H1 (cell line): ENCODE measurements at regions not wholly inside any gene's neighbourhood (a gene's known extent, or its start where the extent isn't known, plus 50 kb on each side); places are given as distances from the start of the nearest gene placed in this dataset.

Source experiments
- EP300 ChIP-seq, 2 experiments: IDR thresholded peaks; 1 replicate in 1 of 2; 2 replicates in 1 of 2; pipeline ENCODE4 v1.6.1; 2011 to 2012; ENCODE audit warnings: low read depth in 2 of 2, low read length in 2 of 2, mild to moderate bottlenecking in 2 of 2, borderline replicate concordance in 1 of 2, inconsistent platforms in 1 of 2, moderate library complexity in 1 of 2
- EZH2 ChIP-seq: fragments of 200-600 bp; sonication (generic); IDR thresholded peaks from 2 replicates; pipeline ENCODE4 v1.7.1; 2012; ENCODE audit warnings: low read depth, mild to moderate bottlenecking, moderate library complexity, low read length, inconsistent platforms; ENCODE audit not compliant: severe bottlenecking
- JUN ChIP-seq: IDR thresholded peaks from 2 replicates; pipeline ENCODE4 v1.6.1; 2011; ENCODE audit warnings: low read depth, mild to moderate bottlenecking, improper control_type of control experiment, low read length

- no peak for TF ChIP-seq EZH2
- no peak for TF ChIP-seq EP300 (IDR thresholded peaks at IDR 0.05; ENCODE audit: borderline replicate concordance in 1 of 2, low read depth in 2 of 2, low read length in 2 of 2)
- no peak for TF ChIP-seq JUN
These were observed 172.0 kb upstream of the VASH1 start for GRCh38 chr14:76589246-76589645.
